GM12874 (cell line): ENCODE measurements at regions not wholly inside any gene's neighbourhood (a gene's known extent, or its start where the extent isn't known, plus 50 kb on each side); places are given as distances from the start of the nearest gene placed in this dataset.

Experiments
- CTCF ChIP-seq: IDR thresholded peaks from 2 replicates; pipeline ENCODE4 v1.5.1; 2011; ENCODE audit warnings: low read depth, mild to moderate bottlenecking, control low read depth, low read length, moderate library complexity; ENCODE audit not compliant: insufficient read depth

GRCh38 chr12:85405262-85405661, 125.2 kb downstream of the ALX1 start:
- TF ChIP-seq CTCF: no peak

GRCh38 chr12:85405781-85406522, 125.9 kb downstream of the ALX1 start:
- no peak for TF ChIP-seq CTCF

GRCh38 chr12:85413266-85413665, 133.2 kb downstream of the ALX1 start:
- TF ChIP-seq CTCF: no peak

- TF ChIP-seq CTCF: no peak
These were observed 142.7 kb downstream of the ALX1 start for GRCh38 chr12:85422762-85423161.

GRCh38 chr12:85423947-85424346, 143.9 kb downstream of the ALX1 start:
- TF ChIP-seq CTCF: no peak

- peak; percentile 30; the same call in 1 of the 2 replicates for TF ChIP-seq CTCF
These were observed 144.7 kb downstream of the ALX1 start for GRCh38 chr12:85424581-85425348.

GRCh38 chr12:85425349-85425612, 145.3 kb downstream of the ALX1 start:
- TF ChIP-seq CTCF: no peak
